HG03039 (cell line): ENCODE measurements at regions not wholly inside any gene's neighbourhood (a gene's known extent, or its start where the extent isn't known, plus 50 kb on each side); places are given as distances from the start of the nearest gene placed in this dataset.

Experiments used
- ATAC-seq: cut with Tn5 transposase; IDR thresholded peaks from one replicate; pipeline ENCODE4 v1.9.1; 2021; ENCODE audit warnings: mild to moderate bottlenecking, moderate library complexity; ENCODE audit not compliant: unreplicated experiment

DNA sequence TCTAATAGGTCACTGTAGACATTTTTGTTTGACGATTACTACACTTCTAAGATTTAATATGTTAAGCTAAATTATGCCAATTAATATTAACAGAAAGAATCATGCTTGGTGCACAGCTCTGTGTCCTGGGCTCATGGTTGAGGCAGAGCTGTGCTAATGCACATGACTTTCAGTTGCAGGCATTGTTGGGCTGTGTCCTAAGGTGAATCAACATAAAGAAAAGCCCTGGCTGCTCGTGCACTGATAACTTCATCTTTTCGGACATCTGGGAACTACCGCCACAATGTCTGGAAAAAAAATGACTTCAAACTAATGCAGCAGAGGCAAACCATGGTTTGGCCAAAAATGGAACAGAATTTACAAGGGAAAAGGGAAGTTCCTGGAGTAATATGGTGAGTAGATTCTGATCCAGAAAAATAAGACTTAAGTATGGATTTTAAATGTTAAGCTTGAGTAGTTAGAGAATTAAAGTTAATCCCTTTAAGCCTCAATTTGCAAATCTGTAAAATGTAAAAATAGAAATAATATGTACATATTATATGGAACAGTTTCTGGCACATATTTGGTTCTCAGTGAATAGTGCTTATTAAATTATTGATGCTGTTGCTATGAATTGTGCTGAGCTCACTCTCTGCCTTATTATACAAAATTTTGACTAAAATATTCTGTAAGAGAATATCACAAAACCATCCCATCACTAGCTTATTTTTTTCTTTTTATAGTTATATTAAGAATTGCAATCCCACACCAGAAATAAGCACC, 186.1 kb downstream of the BRINP2 start:
- no peak for ATAC-seq

GRCh38 chr1:177355575-177355974, 184.8 kb downstream of the BRINP2 start:
- no peak for ATAC-seq

DNA sequence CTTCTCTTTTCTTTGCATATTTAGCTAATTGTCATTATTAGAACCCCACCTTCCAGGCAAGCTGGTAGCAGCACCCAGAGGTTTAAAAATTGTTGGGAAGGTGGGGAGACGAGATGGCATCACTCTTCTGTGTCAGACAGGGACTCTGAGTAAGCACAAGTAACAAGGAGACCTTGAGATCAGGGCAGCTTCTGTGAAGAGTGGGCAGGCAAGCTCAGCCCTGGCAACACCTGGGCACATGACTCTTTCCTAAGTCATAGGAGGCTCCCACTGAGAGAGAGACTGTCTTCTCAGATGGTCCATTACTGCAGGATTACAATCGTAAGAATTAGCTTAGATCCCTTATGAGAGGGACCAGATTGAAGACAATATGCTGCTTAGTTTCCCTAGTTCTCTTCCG, 183.5 kb downstream of the BRINP2 start:
- no peak for ATAC-seq

GRCh38 chr1:177351361-177352108, 180.8 kb downstream of the BRINP2 start:
- no peak for ATAC-seq

GRCh38 chr1:177346790-177347359, 176.1 kb downstream of the BRINP2 start:
- no peak for ATAC-seq

DNA sequence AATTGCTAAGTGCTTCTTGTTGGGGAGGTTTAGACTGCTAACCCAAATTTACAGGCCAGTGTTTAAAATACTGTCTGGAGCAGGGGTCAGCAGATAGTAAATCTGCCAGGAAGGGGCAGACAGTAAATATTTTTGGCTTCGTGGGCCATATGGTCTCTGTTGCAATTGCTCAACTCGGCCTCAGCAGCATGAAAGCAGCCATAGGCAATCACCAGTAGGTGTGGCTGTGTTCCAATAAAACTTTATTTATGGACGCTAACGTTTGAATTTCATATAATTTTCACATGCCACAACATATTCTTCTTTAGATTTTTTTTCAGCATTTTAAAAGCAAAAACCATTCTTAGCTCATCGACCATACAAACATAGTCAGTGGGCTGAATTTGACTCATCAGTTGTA, 172.7 kb downstream of the BRINP2 start:
- ATAC-seq: no peak

GRCh38 chr1:177341773-177342172, 171.0 kb downstream of the BRINP2 start:
- no peak for ATAC-seq

- no peak for ATAC-seq
These were observed 169.9 kb downstream of the BRINP2 start for GRCh38 chr1:177340601-177341067.

DNA sequence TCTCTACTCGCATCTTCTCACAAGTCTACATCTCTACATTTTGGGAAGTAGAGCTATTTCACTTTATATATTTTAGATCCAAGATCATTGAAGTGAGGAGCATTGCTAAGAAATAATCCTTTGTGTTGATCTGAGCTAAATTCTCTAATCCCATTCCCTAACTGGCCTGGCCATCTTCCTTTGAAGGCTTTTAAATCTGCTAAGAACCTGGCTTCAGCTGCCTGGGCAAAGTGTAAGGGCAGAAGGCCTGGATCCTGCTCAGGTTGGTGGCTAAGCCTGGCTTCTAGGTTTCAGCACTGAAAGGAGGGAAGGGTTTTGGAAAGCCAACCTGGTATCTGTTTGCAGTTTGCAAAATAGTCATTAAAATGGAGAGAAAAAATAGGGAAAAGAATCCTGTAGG, 167.6 kb downstream of the BRINP2 start:
- no peak for ATAC-seq

DNA sequence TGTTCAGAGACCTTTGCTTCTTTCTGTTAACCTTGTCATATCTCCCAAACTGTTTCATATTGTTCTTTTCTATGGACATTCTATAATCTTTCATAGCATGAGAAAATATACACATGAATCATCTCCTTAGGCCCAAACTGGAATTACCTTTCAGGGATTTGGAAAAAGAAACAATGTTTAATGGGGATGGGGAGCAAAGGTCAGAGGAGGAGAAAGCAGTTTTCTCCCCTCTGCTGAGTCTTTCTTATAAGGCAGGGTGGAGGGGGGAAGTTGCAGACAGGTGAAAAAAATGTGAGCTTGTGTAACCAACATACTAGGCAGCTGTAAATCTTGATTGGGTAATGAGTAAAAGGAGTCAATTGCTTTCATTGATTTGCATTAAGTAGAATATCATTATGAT, 164.1 kb downstream of the BRINP2 start:
- ATAC-seq: no peak

GRCh38 chr1:177333936-177334595, 163.3 kb downstream of the BRINP2 start:
- no peak for ATAC-seq
